ENCODE measurements at regions not wholly inside any gene's neighbourhood (a gene's known extent, or its start where the extent isn't known, plus 50 kb on each side); places are given as distances from the start of the nearest gene placed in this dataset.

- no peaks in the 10 kb centered on the region for H3K9me3 ChIP-seq (ENCODE audit: low read length)
- no TSS peak for BruUV-seq (replicated peaks)
- H3K79me2 ChIP-seq (ENCODE audit: low read length): no peaks in the 10 kb centered on the region
- ChIA-PET CTCF (no interaction called here), POLR2A (ENCODE audit: unreplicated experiment) (no interaction called here)
- H3K36me3 ChIP-seq (ENCODE audit: low read depth, low read length): no peaks in the 10 kb centered on the region
- H2AFZ ChIP-seq (ENCODE audit: low read length): no peak overlapping the region
- ATAC-seq: no peak
- H3K9ac ChIP-seq (ENCODE audit: low read length): no peak overlapping the region
- no peak overlapping the region for H3K27ac ChIP-seq (ENCODE audit: low read length)
- H3F3A ChIP-seq (ENCODE audit: low read length, unreplicated experiment): no peaks in the 10 kb centered on the region
- H4K20me1 ChIP-seq (ENCODE audit: low read length): no peaks in the 10 kb centered on the region
- no peaks in the 10 kb centered on the region for H3K9me2 ChIP-seq (replicated peaks; ENCODE audit: low read length)
- no peaks in the 10 kb centered on the region for H3K27me3 ChIP-seq (ENCODE audit: low read length)
- DNase-seq: no peak
- TF ChIP-seq CTCF (conservative IDR thresholded peaks at IDR 0.05; ENCODE audit: low read depth, low read length) (no peak), EZH2 (IDR thresholded peaks at IDR 0.05; ENCODE audit: low read length, unreplicated experiment) (no peak), EZH2phosphoT487 (IDR thresholded peaks at IDR 0.05; ENCODE audit: borderline replicate concordance, low read length) (no peak)
- intact Hi-C loops (cut with micrococcal nuclease): no loop called here
- H3K4me3 ChIP-seq (ENCODE audit: low read length): no peak overlapping the region
- H3K4me1 ChIP-seq (ENCODE audit: insufficient read depth, low read length): no peaks in the 10 kb centered on the region
- H3K4me2 ChIP-seq (ENCODE audit: low read length): no peak overlapping the region
Observed at GRCh38 chr1:221149111-221149510, 269.9 kb downstream of the HLX start.

GRCh38 chr1:221149555-221150075, 270.4 kb downstream of the HLX start:
- CTCF ChIA-PET: no interaction called here
- no peaks in the 10 kb centered on the region for H3K79me2 ChIP-seq (ENCODE audit: low read length)
- no peak overlapping the region for H3K4me3 ChIP-seq (ENCODE audit: low read length)
- H3K27me3 ChIP-seq (ENCODE audit: low read length): no peaks in the 10 kb centered on the region
- H3K4me2 ChIP-seq (ENCODE audit: low read length): no peak overlapping the region
- H3K36me3 ChIP-seq (ENCODE audit: low read depth, low read length): no peaks in the 10 kb centered on the region
- H3K4me1 ChIP-seq (ENCODE audit: insufficient read depth, low read length): no peaks in the 10 kb centered on the region
- intact Hi-C loops (cut with micrococcal nuclease): no loop called here
- no peaks in the 10 kb centered on the region for H3K9me3 ChIP-seq (ENCODE audit: low read length)
- DNase-seq (no peak), ATAC-seq (no peak)
- H2AFZ ChIP-seq (ENCODE audit: low read length): no peak overlapping the region
- TF ChIP-seq EZH2 (IDR thresholded peaks at IDR 0.05; ENCODE audit: low read length, unreplicated experiment): no peak
- no peak overlapping the region for H3K27ac ChIP-seq (ENCODE audit: low read length)
- no peak overlapping the region for H3K9ac ChIP-seq (ENCODE audit: low read length)
- H4K20me1 ChIP-seq (ENCODE audit: low read length): no peaks in the 10 kb centered on the region
- no TSS peak for BruUV-seq (replicated peaks)
- H3K9me2 ChIP-seq (replicated peaks; ENCODE audit: low read length): no peaks in the 10 kb centered on the region
- POLR2A ChIA-PET (ENCODE audit: unreplicated experiment): no interaction called here
- H3F3A ChIP-seq (ENCODE audit: low read length, unreplicated experiment): no peaks in the 10 kb centered on the region

GRCh38 chr1:221150996-221151395, 271.8 kb downstream of the HLX start:
- Histone ChIP-seq H3K27ac (ENCODE audit: low read length) (no peak overlapping the region), H3K9me2 (replicated peaks; ENCODE audit: low read length) (no peaks in the 10 kb centered on the region), H2AFZ (ENCODE audit: low read length) (no peak overlapping the region), H3K4me1 (ENCODE audit: insufficient read depth, low read length) (no peaks in the 10 kb centered on the region), H3K9ac (ENCODE audit: low read length) (no peak overlapping the region), H3K79me2 (ENCODE audit: low read length) (no peaks in the 10 kb centered on the region), H3K4me3 (ENCODE audit: low read length) (no peak overlapping the region), H3F3A (ENCODE audit: low read length, unreplicated experiment) (no peaks in the 10 kb centered on the region), H3K27me3 (ENCODE audit: low read length) (no peaks in the 10 kb centered on the region), H3K9me3 (ENCODE audit: low read length) (no peaks in the 10 kb centered on the region), H3K36me3 (ENCODE audit: low read depth, low read length) (no peaks in the 10 kb centered on the region), H4K20me1 (ENCODE audit: low read length) (no peaks in the 10 kb centered on the region), H3K4me2 (ENCODE audit: low read length) (no peak overlapping the region)
- no peak for TF ChIP-seq EZH2phosphoT487 (IDR thresholded peaks at IDR 0.05; ENCODE audit: borderline replicate concordance, low read length)
- no peak for TF ChIP-seq EZH2 (IDR thresholded peaks at IDR 0.05; ENCODE audit: low read length, unreplicated experiment)
- TF ChIP-seq CTCF (conservative IDR thresholded peaks at IDR 0.05; ENCODE audit: low read depth, low read length): no peak
- DNase-seq (no peak), ATAC-seq (no peak)
- CTCF ChIA-PET: no interaction called here
- no TSS peak for BruUV-seq (replicated peaks)
- intact Hi-C loops (cut with micrococcal nuclease): no loop called here
- POLR2A ChIA-PET (ENCODE audit: unreplicated experiment): no interaction called here

Measured in PC-3 (cell line).